B cell (primary cell): ENCODE measurements at regions not wholly inside any gene's neighbourhood (a gene's known extent, or its start where the extent isn't known, plus 50 kb on each side); places are given as distances from the start of the nearest gene placed in this dataset.

ENCODE experiments used
- CTCF ChIP-seq: fragments of 200-600 bp; IDR thresholded peaks from one replicate; pipeline ENCODE4 v1.8.0; 2022; ENCODE audit warnings: antibody characterized with exemption, mild to moderate bottlenecking
- EZH2 ChIP-seq: IDR thresholded peaks from 2 replicates; pipeline ENCODE4 v1.6.1; 2012; ENCODE audit warnings: borderline replicate concordance, low read depth, mild to moderate bottlenecking, moderate library complexity, low read length; ENCODE audit not compliant: insufficient read depth, poor library complexity, severe bottlenecking

- no peak for TF ChIP-seq CTCF
- no peak for TF ChIP-seq EZH2
These were observed 209.2 kb upstream of the PMEPA1 start for GRCh38 chr20:57919049-57919448.
